Ovary (tissue), 7 donors: ENCODE measurements at regions not wholly inside any gene's neighbourhood (a gene's known extent, or its start where the extent isn't known, plus 50 kb on each side); places are given as distances from the start of the nearest gene placed in this dataset.

Experiments
- DNase-seq, 5 donors: peaks; one replicate each; pipeline ENCODE4 v3.0.0-alpha.2; 2019 to 2020
- H3K27ac ChIP-seq, 2 donors: fragments of 200-600 bp; one replicate each; pipeline versions ENCODE4 v1.5.1 to v1.8.0; 2019 to 2022
- H3K27me3 ChIP-seq: fragments of 200-600 bp; one replicate; pipeline ENCODE4 v1.8.0; 2022
- H3K36me3 ChIP-seq: fragments of 200-600 bp; sonication (generic); one replicate; pipeline ENCODE4 v1.5.1; 2019
- H3K4me1 ChIP-seq: one replicate; pipeline ENCODE4 v1.8.1; 2013; ENCODE audit warnings: mild to moderate bottlenecking, moderate library complexity; ENCODE audit not compliant: insufficient read depth
- H3K4me3 ChIP-seq: fragments of 200-600 bp; sonication (generic); one replicate; pipeline ENCODE4 v1.5.1; 2017
- H3K9me3 ChIP-seq, 2 donors: fragments of 200-600 bp in 1 of 2; sonication (generic) in 1 of 2; one replicate each; pipeline versions ENCODE4 v1.5.1 to v1.8.1; 2013 to 2019; ENCODE audit warnings: mild to moderate bottlenecking in 1 of 2, moderate library complexity in 1 of 2
- CTCF ChIP-seq, 3 donors: fragments of 450-650 bp in 2 of 3; fragments of 200-600 bp in 1 of 3; IDR thresholded peaks; one replicate each; pipeline versions ENCODE4 v1.5.1 to v1.8.0; 2016 to 2022; ENCODE audit warnings: antibody characterized with exemption in 3 of 3, mild to moderate bottlenecking in 1 of 3
- EP300 ChIP-seq: sonication (generic); formaldehyde crosslinking; IDR thresholded peaks from one replicate; pipeline ENCODE4 v1.6.1; 2017; ENCODE audit warnings: antibody characterized with exemption
- POLR2A ChIP-seq: fragments of 450-650 bp; IDR thresholded peaks from one replicate; pipeline ENCODE4 v1.6.1; 2017; ENCODE audit warnings: antibody characterized with exemption, mild to moderate bottlenecking, moderate library complexity
- WGBS, 3 donors: extraction: QIAGEN DNeasy Blood & Tissue Kit in 1 of 3; methylation state at CpG; one replicate each; pipeline versions ENCODE4 v1.1.5 to v1.1.7; 2013 to 2017; 5-methylcytosine and 5-hydroxymethylcytosine counted together
- intact Hi-C, 4 donors: fragments of 100-400 bp; cut with DNase I; formaldehyde crosslinking; loops; one replicate each; pipeline versions ENCODE4 v1.11.0 to v1.15.1; 2022 to 2023
- donor health status: DM: no; HTN: no; CAD: no; lungs with moderate emphysema.
- donor health status: DM: no; HTN: no; CAD: no.
- donor health status: Bipolar disorder and iron deficiency.
- donor health status: DM: no; HTN: no; CAD: no.
- donor health status: DM: yes; HTN: yes; CAD: no.

- Histone ChIP-seq H3K4me1 (no peaks in the 10 kb centered on the region), H3K36me3 (no peaks in the 10 kb centered on the region), H3K9me3 (no peaks in the 10 kb centered on the region), H3K27me3 (no peaks in the 10 kb centered on the region), H3K4me3 (no peak overlapping the region), H3K27ac (no peak overlapping the region)
- 14 to 20% (median 19%) methylated on average over 5 of the region's 5 CpGs for WGBS, 3 donors
- no peak for DNase-seq
- intact Hi-C loops = no loop called here
- TF ChIP-seq CTCF (IDR thresholded peaks at IDR 0.05) (no peak), POLR2A (no peak), EP300 (no peak)
Observed at GRCh38 chr12:114272605-114273004, 133.3 kb downstream of the TBX5 start.

- Histone ChIP-seq H3K4me1 (no peaks in the 10 kb centered on the region), H3K36me3 (no peaks in the 10 kb centered on the region), H3K27me3 (no peaks in the 10 kb centered on the region), H3K4me3 (no peak overlapping the region), H3K27ac (no peak overlapping the region), H3K9me3 (no peaks in the 10 kb centered on the region)
- TF ChIP-seq CTCF (IDR thresholded peaks at IDR 0.05) (no peak), POLR2A (no peak), EP300 (no peak)
- DNase-seq = no peak
- 22 to 35% (median 24%) methylated on average over 2 of the region's 2 CpGs for WGBS, 3 donors
- intact Hi-C loops = no loop called here
Observed at GRCh38 chr12:114272071-114272470, 133.9 kb downstream of the TBX5 start.

- Histone ChIP-seq H3K27me3 (no peaks in the 10 kb centered on the region), H3K4me1 (no peaks in the 10 kb centered on the region), H3K4me3 (no peak overlapping the region), H3K36me3 (no peaks in the 10 kb centered on the region), H3K27ac (no peak overlapping the region), H3K9me3 (no peaks in the 10 kb centered on the region)
- WGBS, 3 donors = 46 to 65% (median 61%) methylated on average over 2 of the region's 2 CpGs
- TF ChIP-seq CTCF (IDR thresholded peaks at IDR 0.05) (no peak), EP300 (no peak), POLR2A (no peak)
- DNase-seq = no peak
- intact Hi-C loops = no loop called here
Observed at GRCh38 chr12:114269153-114269552, 136.8 kb downstream of the TBX5 start.

GRCh38 chr12:114266536-114266935 is 139.4 kb downstream of the TBX5 start:
- H3K27ac ChIP-seq = no peak overlapping the region
- H3K27me3 ChIP-seq = no peaks in the 10 kb centered on the region
- no peak for TF ChIP-seq EP300
- TF ChIP-seq CTCF (IDR thresholded peaks at IDR 0.05) = no peak
- no peak for TF ChIP-seq POLR2A
- intact Hi-C loops = no loop called here
- no peaks in the 10 kb centered on the region for H3K4me1 ChIP-seq
- no peaks in the 10 kb centered on the region for H3K36me3 ChIP-seq
- DNase-seq = no peak
- no peaks in the 10 kb centered on the region for H3K9me3 ChIP-seq
- 24 to 55% (median 31%) methylated on average over 1 of the region's 1 CpG for WGBS, 3 donors
- no peak overlapping the region for H3K4me3 ChIP-seq

GRCh38 chr12:114265036-114265435 is 140.9 kb downstream of the TBX5 start:
- Histone ChIP-seq H3K36me3 (no peaks in the 10 kb centered on the region), H3K27me3 (no peaks in the 10 kb centered on the region), H3K4me1 (no peaks in the 10 kb centered on the region), H3K9me3 (no peaks in the 10 kb centered on the region), H3K4me3 (no peak overlapping the region), H3K27ac (no peak overlapping the region)
- TF ChIP-seq CTCF (IDR thresholded peaks at IDR 0.05) (no peak), EP300 (no peak), POLR2A (no peak)
- 54 to 85% (median 55%) methylated on average over 3 of the region's 3 CpGs for WGBS, 3 donors
- DNase-seq = no peak
- intact Hi-C loops = no loop called here
